Erythroblast (primary cell): ENCODE measurements at regions not wholly inside any gene's neighbourhood (a gene's known extent, or its start where the extent isn't known, plus 50 kb on each side); places are given as distances from the start of the nearest gene placed in this dataset.

Experiments used
- GATA1 ChIP-seq: IDR thresholded peaks from 2 replicates; pipeline ENCODE4 v1.6.1; 2011; ENCODE audit warnings: low read depth, mild to moderate bottlenecking, control low read depth, low read length, moderate library complexity
- POLR2A ChIP-seq: IDR thresholded peaks from 2 replicates; pipeline ENCODE4 v1.6.1; 2011; ENCODE audit warnings: mild to moderate bottlenecking, low read length

- TF ChIP-seq POLR2A (no peak), GATA1 (no peak)
Measured at GRCh38 chr10:118491055-118491454, 104.4 kb downstream of the PRLHR start.
